Dermis microvascular lymphatic vessel endothelial cell (primary cell): ENCODE measurements at regions not wholly inside any gene's neighbourhood (a gene's known extent, or its start where the extent isn't known, plus 50 kb on each side); places are given as distances from the start of the nearest gene placed in this dataset.
"Not testable (repeated sequence)": the region's sequence is repeated elsewhere in the genome, so short reads cannot be mapped to it uniquely, and the experiment has no call there.

ENCODE experiments used
- DNase-seq, 2 donors: peaks; one replicate each; pipeline versions ENCODE4 v3.0.0 to v3.0.0-alpha.2; 2010; ENCODE audit warnings: low read depth in 2 of 2

GRCh38 chr5:165370233-165370632 is 1864.8 kb downstream of the MAT2B start:
- DNase-seq, result no peak

GRCh38 chr5:165370794-165371193 is 1865.4 kb downstream of the MAT2B start:
- no peak for DNase-seq

- no peak for DNase-seq
These were observed 1869.8 kb downstream of the MAT2B start for GRCh38 chr5:165375201-165375600.

GRCh38 chr5:165393839-165394238 is 1888.4 kb downstream of the MAT2B start:
- no peak for DNase-seq

DNA sequence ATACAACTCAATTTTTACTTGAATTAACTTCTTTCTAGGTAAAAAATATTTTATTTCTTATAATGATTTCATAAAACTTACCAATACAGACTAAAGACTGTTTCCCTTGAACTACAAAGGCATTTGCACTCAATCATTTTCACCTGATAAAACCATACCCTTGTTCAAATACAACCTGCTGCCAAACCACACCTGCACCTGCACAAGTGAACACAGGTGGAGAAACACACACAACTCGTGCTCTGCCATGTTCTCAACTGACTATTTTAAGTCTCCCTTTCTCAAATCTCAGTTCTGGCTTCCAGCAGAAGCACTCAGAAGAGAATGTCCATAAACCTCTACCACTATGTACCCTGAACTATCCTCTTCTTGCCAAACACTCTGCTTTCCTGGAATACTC is 1892.1 kb downstream of the MAT2B start:
- no peak for DNase-seq

- DNase-seq, result no peak
These were observed 1894.7 kb downstream of the MAT2B start for GRCh38 chr5:165400086-165400485.

GRCh38 chr5:165404917-165405316 is 1899.5 kb downstream of the MAT2B start:
- DNase-seq, result no peak

DNA sequence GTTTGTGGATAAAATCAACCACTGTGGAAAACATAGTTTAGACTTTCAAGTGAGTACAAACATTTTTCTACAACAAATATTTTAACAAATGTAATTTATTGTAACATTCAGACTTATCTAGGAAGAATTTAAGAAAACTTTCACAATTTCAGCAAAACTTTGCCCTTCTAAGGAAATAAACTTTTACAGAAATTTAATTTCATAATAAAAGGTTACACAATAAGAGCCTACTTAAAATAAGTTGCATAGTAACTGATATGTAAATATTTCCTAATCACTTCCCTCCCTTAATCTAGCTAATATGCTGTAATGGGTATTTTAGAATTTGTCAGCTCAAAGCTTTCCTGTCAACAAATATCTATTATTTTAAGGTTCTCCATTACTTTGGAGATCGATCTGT is 1899.9 kb downstream of the MAT2B start:
- no peak for DNase-seq

DNA sequence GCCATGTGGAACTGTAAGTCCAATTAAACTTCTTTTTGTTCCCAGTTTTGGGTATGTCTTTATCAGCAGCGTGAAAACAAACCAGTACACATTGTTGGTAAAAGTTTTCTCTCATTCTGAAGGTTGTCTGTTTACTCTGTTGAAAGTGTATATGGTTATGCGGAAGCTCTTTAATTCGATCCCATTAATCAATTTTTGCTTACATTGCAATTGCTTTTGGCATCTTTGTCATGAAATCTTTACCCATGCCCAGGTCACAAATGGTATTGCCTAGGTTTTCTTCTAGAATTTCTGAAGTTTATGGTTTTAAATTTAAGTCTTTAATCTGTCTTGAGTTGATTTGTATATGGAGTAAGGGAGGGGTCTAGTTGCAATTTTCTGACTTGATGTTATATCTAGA is 1901.9 kb downstream of the MAT2B start:
- no peak for DNase-seq

GRCh38 chr5:165410476-165410875 is 1905.1 kb downstream of the MAT2B start:
- DNase-seq, result no peak

DNA sequence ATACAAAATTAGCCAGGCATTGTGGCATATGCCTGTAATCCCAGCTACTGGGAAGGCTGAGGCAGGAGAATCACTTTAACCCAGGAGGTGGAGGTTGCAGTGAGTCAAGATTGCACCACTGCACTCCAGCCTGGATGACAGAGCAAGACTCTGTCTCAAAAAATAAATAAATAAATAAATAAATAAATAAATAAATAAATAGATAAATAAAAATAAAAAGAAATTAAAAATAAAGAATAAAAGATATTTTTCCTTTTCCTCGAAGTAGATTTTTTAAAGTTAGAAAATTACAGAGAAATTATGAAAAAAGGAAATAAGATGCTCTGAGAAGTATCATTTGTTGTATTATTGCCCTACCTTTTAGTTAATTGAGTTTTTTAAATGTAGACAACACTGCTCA is 1906.1 kb downstream of the MAT2B start:
- DNase-seq, result not testable (repeated sequence)

DNA sequence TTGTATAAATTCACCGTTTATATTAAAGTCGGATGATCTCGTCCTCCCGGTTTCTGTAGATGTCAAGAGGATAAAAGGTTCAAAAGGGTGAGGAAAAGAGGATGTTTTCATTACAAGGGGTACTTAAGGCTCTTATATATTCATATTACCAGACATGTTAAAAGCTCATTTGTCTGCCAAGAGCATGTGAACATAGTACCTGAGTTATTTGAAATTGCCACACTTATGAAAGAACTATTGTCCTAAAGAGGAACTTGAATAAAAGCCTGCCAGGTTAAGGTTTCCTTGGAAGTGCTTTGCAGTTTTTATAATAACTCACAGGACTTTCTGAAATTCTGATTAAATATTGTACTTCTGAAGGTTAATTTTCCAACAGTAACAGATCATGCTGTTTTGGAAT is 1915.1 kb downstream of the MAT2B start:
- DNase-seq, result no peak

DNA sequence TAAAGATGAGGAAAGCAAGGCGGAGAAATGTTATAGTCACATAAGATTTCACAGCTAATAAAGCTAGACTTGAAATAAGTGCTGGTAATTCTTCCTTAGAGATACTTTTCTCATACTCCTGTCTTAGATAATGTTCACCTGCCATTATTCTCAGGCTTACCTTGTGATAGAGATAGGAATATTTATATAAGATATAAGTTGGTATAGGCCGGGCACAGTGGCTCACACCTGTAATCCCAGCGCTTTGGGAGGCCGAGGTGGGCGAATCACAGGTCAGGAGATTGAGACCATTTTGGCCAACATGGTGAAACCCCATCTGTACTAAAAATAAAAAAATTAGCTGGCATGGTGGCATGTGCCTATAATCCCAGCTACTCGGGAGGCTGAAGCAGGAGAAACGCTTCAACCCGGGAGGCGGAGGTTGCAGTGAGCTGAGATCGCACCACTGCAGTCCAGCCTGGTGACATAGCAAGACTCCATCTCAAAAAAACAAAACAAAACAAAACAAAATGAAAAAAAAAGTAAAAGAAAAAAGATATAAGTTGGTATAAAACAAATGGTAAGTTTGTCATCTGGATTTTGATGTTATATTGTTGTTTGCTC is 1918.4 kb downstream of the MAT2B start:
- no peak for DNase-seq

- DNase-seq, result no peak
These were observed 1920.2 kb downstream of the MAT2B start for GRCh38 chr5:165425594-165425993.

DNA sequence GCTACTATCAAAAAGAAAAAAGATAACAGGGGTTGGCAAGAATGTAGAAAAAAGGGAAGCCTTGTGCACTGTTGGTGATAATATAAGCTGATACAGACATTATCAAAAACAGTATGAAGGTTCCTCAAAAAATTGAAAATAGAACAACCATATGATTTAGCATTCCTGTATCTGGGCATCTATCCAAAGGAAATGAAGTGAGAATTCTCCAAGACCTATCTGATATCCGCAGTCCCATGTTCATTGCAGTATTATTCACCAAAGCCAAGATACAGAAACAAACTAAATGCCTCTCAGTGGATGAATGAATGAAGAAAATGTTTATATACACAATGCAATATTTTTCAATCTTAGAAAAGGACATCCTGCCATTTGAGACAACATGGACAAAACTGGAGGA is 1943.3 kb downstream of the MAT2B start:
- DNase-seq, result no peak

- no peak for DNase-seq
These were observed 1952.6 kb downstream of the MAT2B start for GRCh38 chr5:165457859-165458481.

DNA sequence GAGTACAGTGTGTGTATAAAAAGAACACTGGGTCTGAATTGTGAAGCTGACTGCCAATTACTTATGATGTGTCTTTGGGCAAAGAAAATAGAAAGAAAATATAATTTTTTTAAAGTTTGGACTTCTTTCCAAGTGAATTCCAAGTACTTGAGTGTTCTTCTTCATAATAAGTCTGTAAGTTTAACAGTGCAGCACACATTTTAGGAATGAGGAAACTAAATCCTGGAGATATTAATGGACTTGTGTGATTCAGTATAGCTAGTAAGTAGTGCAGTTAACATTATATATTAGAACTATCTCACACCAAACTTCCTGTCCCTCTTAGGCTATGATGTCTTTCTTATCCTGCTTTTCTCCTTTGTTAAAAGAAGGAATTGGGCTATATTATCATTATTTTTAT is 1953.8 kb downstream of the MAT2B start:
- DNase-seq, result no peak

GRCh38 chr5:165460911-165461310 is 1955.5 kb downstream of the MAT2B start:
- no peak for DNase-seq

DNA sequence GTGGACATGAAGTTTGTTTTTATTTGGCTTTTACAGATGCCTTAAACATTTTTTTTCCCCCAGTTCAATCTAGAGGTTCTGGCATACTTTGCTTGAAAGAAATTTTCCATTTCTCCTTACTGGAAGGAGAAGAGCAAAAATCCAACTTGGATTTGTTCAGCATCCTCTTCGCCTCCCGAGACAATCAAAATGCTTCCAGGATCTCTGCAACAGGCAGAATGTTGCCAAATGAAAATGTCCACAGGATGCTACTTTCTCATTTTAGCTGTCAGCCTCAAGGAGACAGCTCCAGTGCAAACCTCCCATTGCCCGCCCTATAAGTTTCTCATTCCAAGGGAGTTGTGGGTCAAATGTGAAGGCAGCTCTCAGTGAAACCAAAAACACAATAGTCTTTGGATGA is 1972.1 kb downstream of the MAT2B start:
- no peak for DNase-seq

DNA sequence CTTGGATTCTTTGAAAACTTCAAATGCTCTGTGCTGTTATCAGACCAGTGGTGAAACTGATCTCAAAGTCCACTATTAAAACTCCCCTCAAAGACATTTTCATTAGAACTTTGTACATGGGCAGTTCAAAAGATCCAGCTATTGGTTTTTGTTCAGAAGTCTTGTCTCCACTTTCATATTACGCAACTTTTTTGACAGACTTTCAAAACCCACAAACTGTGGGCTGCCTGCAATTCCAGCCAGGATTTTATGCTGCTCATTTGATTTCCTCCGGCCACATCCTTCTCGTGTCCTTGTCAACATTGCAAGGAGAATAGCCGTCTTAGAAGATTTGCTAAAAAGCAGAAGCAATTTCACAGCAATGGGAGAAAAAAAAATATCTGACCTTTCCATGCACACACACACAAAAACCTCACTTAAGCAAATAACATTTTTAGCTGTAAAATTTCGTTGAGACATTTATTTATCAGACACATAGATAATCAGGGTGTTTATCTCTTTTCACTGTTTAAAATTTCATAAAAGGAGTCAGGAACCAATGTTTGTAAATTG is 1990.5 kb downstream of the MAT2B start:
- DNase-seq, result no peak

GRCh38 chr5:165497707-165498106 is 1992.3 kb downstream of the MAT2B start:
- DNase-seq, result peak in 1 of 2 donors; percentile 15

DNA sequence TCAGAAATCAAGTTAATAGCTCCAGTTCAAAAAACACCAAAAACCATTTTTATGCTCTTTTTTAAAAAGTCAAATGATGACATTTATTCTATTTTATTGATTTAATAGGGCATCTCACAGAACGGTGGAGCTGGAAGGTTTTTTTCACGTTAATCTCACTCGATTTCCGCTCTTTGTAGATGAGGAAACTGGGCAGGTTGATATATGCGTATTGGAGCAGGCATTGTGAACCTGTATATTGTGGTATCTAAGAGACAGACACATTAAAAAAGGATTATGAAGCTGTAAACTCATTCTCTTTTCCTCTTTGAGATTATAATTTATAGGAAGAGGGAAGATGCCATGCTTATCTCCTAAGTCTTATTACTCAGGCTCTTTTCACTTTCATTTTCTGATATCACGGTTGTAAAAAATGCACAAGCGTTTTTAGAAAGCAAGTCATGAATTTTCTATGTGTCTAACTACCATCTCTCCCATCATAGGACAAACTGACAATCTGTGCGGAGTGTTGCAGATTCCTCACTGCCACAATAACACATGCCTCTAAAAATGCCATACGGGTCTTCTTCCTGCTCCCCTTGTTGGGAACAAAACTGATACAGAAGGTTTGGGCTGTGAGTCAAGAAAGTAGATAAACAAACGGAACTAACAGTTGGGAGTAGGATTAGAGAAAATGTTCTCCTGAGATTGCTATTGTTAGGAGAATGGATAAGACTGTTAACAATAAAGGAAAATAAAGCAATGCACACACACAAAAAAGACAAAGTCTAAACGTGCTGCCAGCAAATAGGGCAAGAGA is 1997.7 kb downstream of the MAT2B start:
- no peak for DNase-seq

- DNase-seq, result no peak
These were observed 1999.3 kb downstream of the MAT2B start for GRCh38 chr5:165504674-165505073.
